ENCODE measurements at regions not wholly inside any gene's neighbourhood (a gene's known extent, or its start where the extent isn't known, plus 50 kb on each side); places are given as distances from the start of the nearest gene placed in this dataset.

- TF ChIP-seq GATA3 (IDR thresholded peaks at IDR 0.05; ENCODE audit: low read depth, low read length) (no peak), GATA2 (IDR thresholded peaks at IDR 0.05; ENCODE audit: low read depth, low read length) (no peak)
Observed at GRCh38 chr21:24220446-24220845, 1386.8 kb downstream of the MRPL39 start.
